HL-60/S4 treated with retinoic acid at 250 ng/mL for 4 days and 3 days (cell line): ENCODE measurements at regions not wholly inside any gene's neighbourhood (a gene's known extent, or its start where the extent isn't known, plus 50 kb on each side); places are given as distances from the start of the nearest gene placed in this dataset.
"Not testable (repeated sequence)": the region's sequence is repeated elsewhere in the genome, so short reads cannot be mapped to it uniquely, and the experiment has no call there.

Experiments used
- in situ Hi-C: fragments of 300-500 bp; cut with MboI; formaldehyde crosslinking; loops from 2 replicates; pipeline ENCODE4 v1.7.0; 2022; ENCODE audit warnings: low sequenced_read_pairs

GRCh38 chr17:70677783-70678647 is 508.7 kb downstream of the KCNJ2 start:
- in situ Hi-C loops = no loop called here

- in situ Hi-C loops = no loop called here
These were observed 509.6 kb downstream of the KCNJ2 start for GRCh38 chr17:70678889-70679288.

DNA sequence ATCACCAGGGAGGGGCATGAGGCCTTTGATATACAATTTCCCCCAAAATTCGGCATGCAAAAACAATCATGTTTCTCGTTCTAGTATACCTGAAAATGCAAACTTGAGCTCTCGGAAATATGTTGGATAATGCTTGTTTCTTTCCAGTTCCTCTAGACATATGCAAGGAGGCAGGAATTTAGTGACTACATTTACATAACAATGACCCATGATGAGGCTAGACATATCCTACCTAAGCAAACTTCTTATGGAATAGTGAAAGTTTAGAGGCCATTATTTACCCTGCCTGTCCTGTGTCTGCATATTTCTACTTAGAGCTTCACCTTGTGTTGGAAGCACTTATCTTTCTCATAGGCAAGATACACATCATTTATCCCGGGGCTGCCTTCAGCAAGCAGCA is 514.6 kb downstream of the KCNJ2 start:
- in situ Hi-C loops = no loop called here

DNA sequence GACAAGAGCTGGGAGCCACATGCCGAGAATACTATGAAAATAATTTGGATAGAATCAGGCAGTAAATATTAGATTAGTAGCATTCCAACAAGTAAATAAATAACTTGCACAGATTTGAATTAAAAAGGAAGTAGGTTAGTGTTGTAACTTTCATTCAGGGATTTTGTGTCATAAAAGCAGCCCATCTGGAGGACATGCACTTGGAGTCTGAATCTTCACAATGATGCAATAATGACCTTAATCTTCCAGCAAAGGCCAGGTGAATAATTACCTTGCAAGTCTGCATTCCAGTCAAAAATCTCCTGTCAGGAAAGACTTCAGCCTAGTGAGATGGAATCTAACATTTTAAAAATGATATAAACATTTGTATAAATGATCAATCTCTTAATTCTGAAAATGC is 518.1 kb downstream of the KCNJ2 start:
- in situ Hi-C loops = no loop called here

DNA sequence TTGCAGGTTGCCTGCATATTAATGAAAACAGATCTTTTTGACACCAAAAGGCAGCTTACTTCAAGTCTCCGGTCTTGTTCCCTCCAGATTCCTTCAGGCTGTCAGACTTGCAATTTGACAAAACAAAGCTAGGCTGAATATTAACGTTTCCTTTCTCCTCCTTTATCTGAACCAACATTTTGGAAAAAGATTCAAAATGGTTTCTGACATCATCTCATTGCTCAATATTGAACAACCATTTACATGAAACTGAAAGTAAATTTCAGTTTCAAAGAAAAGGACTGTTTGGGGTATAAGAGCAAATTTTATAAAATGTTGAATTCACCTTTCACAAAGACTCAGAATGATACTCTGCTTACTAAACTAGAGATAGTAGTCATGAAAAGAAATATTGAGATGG is 521.8 kb downstream of the KCNJ2 start:
- in situ Hi-C loops = no loop called here

GRCh38 chr17:70699408-70699807 is 530.1 kb downstream of the KCNJ2 start:
- in situ Hi-C loops = no loop called here

GRCh38 chr17:70702683-70703255 is 533.4 kb downstream of the KCNJ2 start:
- in situ Hi-C loops = no loop called here

- in situ Hi-C loops = no loop called here
These were observed 540.3 kb downstream of the KCNJ2 start for GRCh38 chr17:70709596-70709995.

GRCh38 chr17:70713694-70714093 is 544.4 kb downstream of the KCNJ2 start:
- in situ Hi-C loops = no loop called here

GRCh38 chr17:70716551-70716950 is 547.2 kb downstream of the KCNJ2 start:
- in situ Hi-C loops = no loop called here

DNA sequence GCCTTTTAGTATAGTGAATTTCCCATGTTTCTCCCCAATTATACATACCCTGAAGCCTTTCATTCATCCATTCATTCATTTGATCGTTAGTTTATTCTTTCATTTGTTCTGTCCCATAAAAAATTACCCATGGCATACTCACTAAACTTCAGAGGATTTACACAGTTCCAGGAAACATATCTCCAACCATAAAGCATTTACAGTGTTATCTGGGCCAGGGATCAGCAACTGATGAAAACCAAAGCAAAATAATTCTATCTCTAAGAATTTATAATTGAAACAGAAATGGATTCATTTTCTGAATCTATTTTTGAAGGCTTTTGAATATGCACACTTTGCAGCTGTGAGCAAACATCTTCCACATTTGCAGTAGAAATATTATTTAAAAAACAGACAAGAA is 547.7 kb downstream of the KCNJ2 start:
- in situ Hi-C loops = no loop called here

DNA sequence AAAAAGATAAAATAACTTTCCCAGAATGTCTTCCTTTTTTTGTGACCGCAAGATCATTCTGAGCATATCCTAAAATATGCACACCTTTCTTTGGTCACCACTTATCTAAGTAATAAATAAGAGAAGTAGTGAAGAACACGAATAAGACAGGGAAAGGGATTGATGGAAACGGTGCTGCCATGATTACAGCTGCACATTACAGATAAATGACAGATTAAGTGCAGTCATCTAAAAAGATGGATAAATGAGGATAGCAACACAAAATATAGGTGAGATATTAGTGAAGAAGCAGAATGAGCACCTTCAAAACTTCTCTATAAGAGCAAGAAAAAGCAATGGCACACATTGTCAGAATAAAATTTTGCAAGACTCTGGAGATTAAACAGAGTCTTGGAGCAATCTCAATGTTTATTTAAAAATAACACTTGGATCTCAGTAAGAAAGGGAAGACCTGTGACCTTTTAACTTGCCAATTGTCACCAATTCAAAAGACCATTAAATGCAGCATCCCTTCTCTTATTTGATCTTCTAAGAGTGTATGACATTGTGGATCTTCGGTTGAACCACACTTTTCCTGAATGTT is 567.1 kb downstream of the KCNJ2 start:
- in situ Hi-C loops = no loop called here

DNA sequence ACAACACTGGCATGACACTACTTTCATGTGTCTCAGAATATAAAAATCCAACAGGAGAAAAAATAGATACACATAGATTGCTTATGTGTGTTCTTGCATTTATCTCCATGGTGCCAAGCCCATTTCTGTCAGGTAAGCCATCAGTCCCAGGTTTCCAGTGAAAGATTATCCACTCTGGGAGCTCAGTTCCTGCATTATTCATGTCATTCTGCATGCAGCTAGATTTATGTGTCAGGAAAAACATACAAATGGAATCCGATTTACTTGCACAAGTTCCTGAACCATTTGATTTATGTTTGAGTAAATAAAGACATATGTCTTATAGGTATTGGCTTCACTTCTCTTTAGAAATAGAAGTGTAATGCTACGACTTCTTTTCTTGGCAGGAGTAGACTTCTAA is 569.7 kb downstream of the KCNJ2 start:
- in situ Hi-C loops = no loop called here

DNA sequence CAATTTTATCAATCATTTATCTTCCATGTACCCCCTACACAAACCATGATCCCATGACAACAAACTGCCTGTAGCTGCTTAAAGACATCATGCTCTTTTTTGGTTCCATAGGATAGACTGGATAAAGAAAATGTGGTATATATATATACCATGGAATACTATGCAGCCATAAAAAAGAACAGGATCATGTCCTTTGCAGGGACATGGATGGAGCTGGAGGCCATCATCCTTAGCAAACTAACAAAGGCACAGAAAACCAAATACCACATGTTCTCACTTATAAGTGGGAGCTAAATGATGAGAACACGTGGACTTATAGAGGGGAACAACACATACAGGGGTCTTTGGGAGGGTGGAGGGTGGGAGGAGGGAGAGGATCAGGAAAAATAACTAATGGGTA is 577.2 kb downstream of the KCNJ2 start:
- in situ Hi-C loops = not testable (repeated sequence)

GRCh38 chr17:70750983-70751382 is 581.7 kb downstream of the KCNJ2 start:
- in situ Hi-C loops = no loop called here

DNA sequence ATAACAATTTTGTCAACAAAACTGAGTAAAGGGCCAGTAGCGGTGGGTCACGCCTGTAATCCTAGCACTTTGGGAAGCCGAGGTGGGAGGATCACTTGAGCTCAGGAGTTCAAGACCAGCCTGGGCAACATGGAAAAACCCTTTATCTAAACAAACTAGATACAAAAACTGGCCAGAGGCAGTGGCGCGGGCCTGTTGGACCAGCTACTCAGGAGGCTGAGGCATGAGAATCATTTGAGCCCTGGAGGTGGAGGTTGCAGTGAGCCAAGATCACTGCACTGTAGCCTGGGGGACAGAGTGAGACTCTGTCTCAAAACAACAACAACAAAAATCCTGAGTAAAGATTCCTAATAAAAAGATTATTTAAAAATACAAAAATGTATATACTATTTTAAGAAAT is 583.1 kb downstream of the KCNJ2 start:
- in situ Hi-C loops = not testable (repeated sequence)

GRCh38 chr17:70752966-70753467 is 583.7 kb downstream of the KCNJ2 start:
- in situ Hi-C loops = no loop called here

DNA sequence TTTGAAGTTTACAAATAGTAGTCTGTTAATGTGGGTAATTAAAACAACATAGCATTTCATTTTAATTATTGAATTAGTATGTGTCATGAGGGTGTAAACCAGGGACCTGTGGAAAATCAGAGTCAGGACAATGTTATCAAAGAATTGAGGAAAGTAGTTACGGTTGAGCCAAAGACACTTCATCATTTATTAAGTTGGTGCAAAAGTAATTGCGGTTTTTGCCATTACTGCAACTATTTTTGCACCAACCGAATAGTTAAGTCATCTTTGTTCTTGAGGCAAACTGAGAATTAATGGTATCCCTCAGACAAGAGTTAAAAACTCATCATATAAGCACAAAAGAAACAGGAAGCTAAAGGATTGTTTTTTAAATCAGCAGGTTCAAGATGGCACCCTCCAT is 593.7 kb downstream of the KCNJ2 start:
- in situ Hi-C loops = no loop called here

GRCh38 chr17:70767102-70767701 is 597.9 kb downstream of the KCNJ2 start:
- in situ Hi-C loops = no loop called here

DNA sequence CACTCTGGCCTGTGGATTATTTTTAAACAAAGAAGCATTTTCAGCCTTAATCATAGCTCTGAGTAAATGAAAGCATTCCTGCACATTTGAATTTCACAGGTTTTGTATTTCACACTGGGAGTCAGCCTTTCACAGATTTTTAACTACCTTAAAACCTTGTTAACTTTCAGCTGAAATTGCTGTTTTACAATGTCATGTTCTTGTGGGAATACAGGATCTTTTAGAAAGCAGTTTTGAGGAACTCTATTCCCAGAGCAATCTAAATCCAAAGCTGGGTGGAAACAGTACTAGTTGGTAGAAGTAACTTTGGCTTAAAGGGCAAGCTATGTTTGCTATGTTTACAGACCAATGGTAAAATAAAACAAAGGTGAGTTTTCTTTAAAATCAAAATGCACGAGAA is 600.6 kb downstream of the KCNJ2 start:
- in situ Hi-C loops = no loop called here

- in situ Hi-C loops = no loop called here
These were observed 602.6 kb downstream of the KCNJ2 start for GRCh38 chr17:70771804-70772386.
